ENCODE measurements at regions not wholly inside any gene's neighbourhood (a gene's known extent, or its start where the extent isn't known, plus 50 kb on each side); places are given as distances from the start of the nearest gene placed in this dataset.

- no peak for DNase-seq
Measured at GRCh38 chr5:135234666-135235401, 164.2 kb downstream of the MACROH2A1 start.

DNA sequence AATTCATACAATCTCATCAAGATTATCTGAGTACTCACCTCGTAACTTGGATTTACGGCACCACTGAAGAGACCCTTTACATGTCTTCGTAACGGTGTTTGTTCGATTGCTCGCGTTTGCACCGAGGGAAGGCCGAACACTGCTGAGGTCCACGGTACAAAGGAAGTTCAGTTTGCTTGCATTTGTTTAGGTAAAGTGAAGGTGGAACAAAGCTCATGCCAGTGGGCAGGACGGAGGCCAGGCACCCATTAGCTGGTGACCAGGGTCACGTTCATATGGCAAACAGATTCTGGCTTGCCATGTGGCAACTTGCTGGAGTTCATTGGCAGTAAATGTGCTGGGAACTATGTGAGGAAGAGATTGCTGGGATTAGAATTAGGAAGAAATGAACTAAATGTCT lies 164.8 kb downstream of the MACROH2A1 start:
- DNase-seq: no peak

DNA sequence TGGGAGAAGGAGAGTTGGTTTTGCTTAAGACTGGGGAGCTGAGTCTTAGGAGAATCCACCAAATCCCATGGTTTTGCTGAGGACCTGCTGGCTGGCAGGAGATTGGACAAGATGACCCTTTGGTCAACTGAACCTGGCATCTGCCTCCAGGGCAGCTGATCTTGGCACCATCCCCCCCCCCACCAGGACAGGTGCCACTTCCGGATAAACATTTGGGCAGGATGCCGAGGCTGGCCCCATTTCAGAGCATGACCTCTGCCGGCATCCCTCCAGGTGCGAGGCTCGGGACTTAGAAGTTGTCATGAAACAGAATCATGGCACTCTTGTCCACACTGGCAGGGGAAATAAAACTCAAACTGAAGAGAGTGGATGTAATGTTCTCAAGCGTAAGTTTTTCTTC lies 165.6 kb downstream of the MACROH2A1 start:
- DNase-seq: no peak

DNA sequence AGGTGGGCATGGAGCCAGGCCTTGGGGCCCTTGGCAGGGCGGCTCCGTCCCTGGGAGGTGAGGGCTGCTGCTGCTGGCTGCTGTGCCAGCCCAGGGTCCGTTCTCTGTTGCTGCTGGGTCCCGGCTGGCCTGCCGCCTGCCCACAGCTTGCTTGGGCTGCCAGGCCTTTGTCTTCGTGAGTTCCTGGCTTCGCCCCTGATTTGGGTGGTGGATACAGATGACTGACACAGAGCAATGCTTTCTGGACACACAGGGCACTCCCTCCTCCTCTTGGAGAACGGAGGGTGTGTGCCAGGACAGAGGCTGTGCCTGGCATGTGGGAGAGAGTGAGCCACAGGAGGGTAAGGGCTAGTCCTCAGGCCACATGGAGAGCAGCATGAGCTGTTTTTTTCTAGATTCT lies 166.1 kb downstream of the MACROH2A1 start:
- DNase-seq: no peak

DNA sequence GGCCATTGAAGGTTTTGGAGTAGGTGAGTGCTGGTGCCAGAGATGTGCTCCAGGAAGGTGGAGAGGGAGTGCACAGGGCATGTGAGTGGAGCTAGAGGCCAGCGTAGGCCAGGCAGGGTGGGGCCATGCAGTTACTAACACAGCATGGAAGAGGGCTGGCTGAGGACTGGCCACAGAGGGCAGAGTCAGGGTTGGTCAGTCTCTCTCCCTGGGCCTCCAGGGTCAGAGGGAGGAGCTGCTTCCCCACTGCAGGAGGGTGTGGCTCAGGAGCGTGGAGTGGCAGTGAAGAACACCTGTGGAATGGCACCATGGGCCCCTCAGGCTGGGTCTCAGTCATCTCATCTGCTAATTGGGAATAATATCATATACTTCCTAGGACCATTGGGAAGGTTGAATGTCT lies 167.7 kb downstream of the MACROH2A1 start:
- no peak for DNase-seq

DNA sequence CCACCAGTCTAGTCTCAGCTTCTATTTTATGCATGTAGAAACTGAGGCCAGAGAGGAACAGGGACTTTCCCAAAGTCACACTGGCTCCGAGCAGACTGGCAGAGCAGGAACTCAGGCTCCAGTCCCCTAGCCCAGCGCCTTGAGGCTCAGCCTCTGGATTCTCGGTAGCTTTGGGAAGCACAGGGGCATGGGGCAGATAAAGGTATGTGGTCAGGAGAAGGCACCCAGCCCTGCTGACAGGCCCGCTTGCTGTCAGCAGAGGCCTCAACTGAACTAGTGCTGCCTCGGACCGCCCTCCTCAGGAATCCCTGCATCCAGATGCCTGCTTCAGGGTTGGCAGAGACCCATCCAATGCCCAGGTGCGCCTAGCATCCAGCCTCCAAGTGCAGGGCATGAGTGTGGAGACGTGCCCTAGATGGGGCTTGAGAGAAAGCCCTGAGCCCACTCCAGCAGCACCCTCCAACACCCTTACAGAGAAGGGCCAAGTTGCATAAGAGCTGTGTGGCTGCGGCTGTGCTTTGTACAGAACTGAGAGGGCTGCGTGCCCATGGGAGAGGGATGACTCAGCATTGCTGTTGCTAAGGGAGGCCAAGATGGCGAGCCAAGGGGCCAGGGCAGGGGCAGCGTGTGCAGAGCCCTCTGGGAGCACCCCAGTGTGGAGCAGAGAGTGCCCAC lies 168.6 kb downstream of the MACROH2A1 start:
- DNase-seq: no peak

DNA sequence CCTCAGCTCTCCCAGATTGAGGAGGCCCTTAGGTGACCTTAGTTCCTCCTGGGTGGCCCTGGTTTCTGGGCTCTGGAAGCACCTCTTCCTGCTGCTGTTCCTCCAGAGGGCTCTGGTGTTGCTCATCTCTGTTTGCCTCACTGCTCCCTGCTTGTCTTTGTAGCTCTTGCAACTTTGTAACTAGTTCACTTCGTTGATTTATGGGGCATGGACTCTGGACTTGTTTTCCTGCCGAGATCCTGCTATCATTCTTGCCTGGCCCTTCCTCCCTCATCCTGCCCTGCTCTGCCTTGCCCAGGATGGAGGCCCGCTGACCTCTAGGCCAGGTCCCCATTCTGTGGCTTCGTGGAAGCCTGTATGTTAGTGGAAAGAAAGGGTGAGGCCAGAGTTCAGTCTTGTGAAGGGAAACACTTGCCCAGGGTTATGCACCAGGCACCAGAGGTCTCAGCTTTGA lies 169.3 kb downstream of the MACROH2A1 start:
- DNase-seq: no peak

DNA sequence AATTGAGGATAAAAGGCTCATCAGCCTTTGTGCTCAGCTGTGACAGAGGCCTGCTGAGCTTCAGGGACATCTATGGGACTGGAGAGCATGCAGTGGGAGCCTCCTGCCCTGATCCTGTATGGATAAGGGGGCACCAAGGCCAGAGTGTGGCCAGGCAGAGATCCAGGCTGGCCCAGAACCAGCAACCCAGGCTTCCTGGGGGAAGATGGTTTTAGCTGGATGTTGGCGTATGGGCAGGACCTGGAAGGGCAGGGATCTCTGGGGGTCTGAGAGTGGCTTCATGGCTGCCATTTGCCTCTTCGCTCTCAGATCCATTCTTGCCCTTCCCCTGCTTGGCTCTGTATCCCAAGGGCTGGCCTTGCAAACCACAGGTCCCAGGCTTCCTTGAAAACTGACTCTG lies 169.9 kb downstream of the MACROH2A1 start:
- DNase-seq: no peak

DNA sequence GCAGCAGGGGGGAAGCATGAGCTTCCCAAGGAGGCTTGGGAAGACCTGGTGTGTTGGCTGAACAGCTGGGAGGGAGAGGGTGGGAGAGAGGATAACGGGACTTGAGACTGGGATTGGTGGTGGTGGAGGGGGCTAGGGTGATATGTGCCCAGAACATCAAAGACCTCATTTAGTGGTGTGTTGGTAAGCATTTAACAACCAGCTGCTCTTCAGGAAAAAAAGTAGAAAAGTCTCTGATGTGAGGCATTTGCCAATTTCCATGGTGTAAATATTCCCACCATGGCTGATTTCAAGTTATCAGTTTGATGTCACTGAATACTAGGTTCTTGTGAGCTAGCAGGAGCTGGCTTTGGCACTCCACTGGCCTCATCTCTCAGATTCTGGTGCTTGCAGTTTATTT lies 170.8 kb downstream of the MACROH2A1 start:
- DNase-seq: no peak

GRCh38 chr5:135227064-135228022 lies 171.7 kb downstream of the MACROH2A1 start:
- DNase-seq: no peak

DNA sequence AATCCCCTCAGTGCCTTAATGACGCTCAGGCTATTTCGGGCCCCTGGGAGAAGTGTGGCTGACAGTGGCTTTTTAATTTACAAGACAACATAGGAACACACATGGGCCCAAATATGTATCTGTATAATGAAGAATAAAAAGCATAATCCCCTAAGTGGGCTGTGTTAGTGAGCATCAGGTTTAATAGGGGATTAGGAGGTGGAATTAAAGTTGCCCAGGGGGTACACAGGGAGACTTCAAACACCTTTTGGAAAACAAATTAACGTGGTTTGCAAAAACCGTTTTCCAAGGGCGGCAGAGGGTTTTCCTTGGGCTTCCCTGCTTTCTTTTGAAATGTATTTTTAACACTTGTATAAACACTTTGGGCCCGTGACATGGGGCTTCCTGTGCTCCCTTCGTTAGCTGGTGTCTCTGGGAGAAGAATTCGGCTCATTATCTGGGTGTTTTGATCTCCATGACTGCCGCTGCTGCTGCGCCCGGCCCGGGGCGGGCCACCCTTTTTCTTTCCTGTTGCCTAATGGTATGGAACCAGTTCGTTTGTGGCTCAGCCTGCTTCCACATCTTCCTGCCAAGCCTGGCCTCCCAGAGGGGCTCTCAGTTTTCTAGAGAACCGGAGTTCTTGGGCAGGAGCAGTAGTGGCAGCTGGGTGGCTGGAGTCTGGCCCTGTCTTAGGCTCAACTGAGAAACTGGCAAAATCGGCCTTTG lies 173.0 kb downstream of the MACROH2A1 start:
- no peak for DNase-seq

- no peak for DNase-seq
Measured at GRCh38 chr5:135223891-135224625, 175.0 kb downstream of the MACROH2A1 start.

GRCh38 chr5:135223404-135223803 lies 175.6 kb downstream of the MACROH2A1 start:
- no peak for DNase-seq

DNA sequence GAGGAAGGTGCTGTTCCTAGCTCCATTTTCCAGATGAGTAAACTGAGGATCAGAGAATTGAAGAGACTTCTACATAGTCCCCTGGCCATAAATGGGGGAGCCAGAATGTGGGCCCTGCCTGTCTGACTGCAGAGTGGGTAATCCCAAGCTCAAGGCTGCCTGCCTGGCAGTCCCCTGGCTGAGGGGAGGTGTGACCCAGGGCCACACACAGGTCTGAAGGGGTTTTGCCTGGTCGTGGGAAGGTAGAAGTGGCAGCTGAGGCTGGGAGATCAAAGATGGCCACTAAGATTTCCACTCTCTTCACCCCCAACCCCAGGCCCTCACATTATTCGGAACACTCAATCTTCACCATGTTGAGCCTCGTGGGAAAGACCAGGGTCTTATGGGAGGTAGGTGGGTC lies 176.3 kb downstream of the MACROH2A1 start:
- no peak for DNase-seq

DNA sequence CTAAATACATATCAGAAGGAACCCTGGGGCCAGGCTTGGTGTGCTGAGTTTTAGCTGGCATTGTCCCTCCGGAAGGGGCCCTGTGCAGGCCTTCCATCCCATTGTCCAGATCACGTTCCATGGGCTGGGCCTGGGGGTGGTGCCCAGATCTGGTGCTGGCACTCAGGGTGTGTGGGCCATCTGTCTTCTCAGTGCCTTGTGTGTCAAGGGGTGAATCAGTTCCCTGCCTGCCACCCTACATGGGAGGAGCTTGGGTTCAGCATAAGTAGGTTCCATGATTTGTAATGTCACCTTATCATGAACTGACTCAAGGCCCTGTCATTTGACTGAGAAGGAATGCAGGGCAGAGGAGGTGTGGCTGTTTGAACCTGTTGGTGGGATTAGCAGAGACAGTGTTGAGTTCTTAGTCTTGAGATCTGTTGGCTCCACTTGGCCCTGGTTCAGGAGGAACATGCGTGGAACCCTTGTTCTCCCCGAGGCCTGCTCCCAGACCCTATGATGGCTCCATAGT lies 176.8 kb downstream of the MACROH2A1 start:
- DNase-seq: no peak

DNA sequence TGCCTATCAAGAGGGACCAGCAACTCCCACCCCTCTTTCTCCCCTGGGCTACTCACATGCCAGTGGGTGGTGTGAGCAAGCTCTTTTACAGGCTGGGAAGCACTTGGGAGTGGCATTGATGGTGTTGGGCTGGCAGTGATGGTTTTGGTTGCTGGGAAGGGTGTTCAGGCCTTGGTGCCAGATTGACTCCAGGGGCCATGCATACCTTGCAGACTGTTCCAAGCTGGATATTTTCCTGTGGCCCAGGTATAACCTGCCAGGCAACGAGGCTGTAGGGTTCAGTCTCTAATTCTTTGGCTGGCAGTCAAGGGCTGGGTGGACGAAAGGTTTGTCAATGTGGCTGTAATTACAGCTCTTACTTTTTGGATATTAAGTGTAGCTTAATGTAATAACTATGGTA lies 177.3 kb downstream of the MACROH2A1 start:
- DNase-seq: no peak

DNA sequence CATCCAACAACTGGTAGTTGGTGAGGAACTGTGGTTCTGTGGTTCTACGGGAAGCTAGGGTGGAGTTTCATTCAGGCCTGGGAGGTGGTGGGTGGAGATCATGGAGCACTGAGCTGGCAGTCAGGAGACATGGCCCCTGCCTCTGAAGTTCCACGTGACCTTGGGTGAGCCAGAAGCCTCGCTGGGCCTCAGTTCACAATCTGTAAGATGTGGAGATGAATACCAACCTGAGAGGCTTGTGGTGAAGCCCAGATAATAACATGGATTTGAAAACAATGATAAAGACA lies 177.9 kb downstream of the MACROH2A1 start:
- DNase-seq: no peak

DNA sequence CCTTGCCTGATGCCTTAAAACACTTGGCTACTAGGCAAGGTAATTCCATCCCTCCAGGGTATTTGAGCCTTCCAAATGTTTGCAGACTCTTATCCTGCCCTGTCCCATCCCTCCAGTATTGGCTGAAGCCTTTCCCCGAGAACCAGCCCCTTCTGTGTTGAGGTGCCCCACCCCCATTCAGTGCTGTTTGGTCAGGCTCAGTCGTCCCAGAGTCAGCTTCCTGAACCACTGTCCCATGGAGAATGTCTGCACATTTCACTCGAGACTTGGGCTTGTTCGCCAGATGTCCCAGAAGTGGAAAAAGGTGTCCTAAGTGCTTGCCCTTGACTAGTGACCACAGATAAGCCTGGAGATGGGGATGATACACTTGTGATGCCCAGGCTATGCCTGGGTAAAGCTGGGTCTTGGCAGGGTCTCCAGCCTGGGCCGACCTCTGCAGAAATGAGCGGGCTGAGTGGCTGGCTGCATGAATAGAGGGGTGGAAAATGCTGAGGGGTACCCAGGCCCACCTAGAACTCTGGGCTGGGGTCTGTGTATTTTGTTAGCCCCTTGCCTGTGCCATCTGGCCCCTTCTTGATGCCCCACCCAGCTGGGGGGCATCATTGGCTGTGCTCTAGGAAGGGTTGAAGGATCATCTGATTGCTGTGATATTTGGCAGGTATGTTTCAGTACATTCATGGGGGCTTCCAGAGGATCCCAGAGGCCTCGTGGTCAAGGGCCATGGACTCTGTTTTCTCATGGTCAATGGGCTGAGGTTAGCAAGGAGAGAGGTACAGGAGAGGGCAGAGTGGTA lies 178.4 kb downstream of the MACROH2A1 start:
- DNase-seq: no peak

- no peak for DNase-seq
Measured at GRCh38 chr5:135219868-135220267, 179.2 kb downstream of the MACROH2A1 start.

DNA sequence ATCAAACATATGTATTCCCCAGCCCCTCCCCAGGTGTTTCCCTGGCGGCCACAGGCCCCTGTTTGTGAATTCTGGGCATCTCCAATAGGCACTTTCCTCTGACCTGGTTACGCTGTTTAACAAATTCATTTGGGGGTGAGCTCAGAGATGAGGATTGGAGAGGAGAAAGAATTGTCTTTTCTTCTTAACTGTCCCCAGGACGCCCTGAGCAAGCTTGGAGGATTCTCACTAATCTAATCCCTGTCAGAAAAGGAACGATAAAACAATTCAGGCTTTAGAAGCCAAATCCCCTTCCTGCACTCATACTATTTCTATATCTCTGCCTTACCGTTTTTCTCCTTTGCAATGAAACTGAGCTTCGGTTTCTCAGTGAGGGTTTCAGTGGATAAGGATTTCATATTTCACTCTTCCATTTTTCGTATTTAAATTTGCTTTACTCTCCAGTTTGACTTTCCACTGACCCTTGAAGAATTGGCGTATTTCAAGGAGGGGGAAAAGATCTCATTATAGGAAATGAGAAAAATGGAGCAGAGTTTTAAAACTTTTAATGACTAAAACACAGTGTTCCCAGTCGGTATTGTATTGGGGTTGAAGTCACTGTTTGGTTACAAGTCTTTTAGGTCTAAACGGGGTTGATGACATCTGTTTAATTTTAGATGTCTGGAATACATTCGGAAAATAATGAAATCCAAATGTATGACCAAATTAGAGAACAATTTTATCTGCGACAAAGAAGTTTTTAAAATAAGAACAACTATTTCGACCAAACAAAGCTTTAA lies 180.1 kb downstream of the MACROH2A1 start:
- no peak for DNase-seq

- DNase-seq: no peak
Measured at GRCh38 chr5:135218486-135218755, 180.6 kb downstream of the MACROH2A1 start.

Data from cerebellar nuclear complex (tissue), 1 donor.